C4-2B (cell line): ENCODE measurements at regions not wholly inside any gene's neighbourhood (a gene's known extent, or its start where the extent isn't known, plus 50 kb on each side); places are given as distances from the start of the nearest gene placed in this dataset.

Source experiments
- CTCF ChIP-seq: fragments of 450-650 bp; conservative IDR thresholded peaks from 2 replicates; pipeline ENCODE4 v1.5.1; 2017; ENCODE audit warnings: mild to moderate bottlenecking
- ZFX ChIP-seq: fragments of 450-650 bp; IDR thresholded peaks from 2 replicates; pipeline ENCODE4 v1.6.1; 2017

GRCh38 chr2:236370847-236371409 is 106.7 kb upstream of the ASB18 start:
- TF ChIP-seq CTCF (no peak), ZFX (no peak)
